K562 (cell line): ENCODE measurements at regions not wholly inside any gene's neighbourhood (a gene's known extent, or its start where the extent isn't known, plus 50 kb on each side); places are given as distances from the start of the nearest gene placed in this dataset.

Experiments used
- ATAC-seq: fragments of 200-7000 bp; cut with Tn5 transposase; 3 replicates; pipeline ENCODE4 v1.9.1; 2020; ENCODE audit warnings: moderate library complexity
- BruUV-seq: library from RNA; stranded (reverse); fragments of 400-500 nt; replicated peaks from 2 replicates; lab custom pipeline; 2021; lab: Mats Ljungman, UMichigan
- CTCF ChIA-PET: fragments of 300-600 bp; formaldehyde crosslinking; extraction: SDS; loops from one replicate; lab custom pipeline; 2021; ENCODE audit warnings: low intra/inter-chr PET ratio; lab: Yijun Ruan, JAX
- POLR2A ChIA-PET: fragments of 300-600, 350-650 bp; sonication (Branson Sonifier 250); formaldehyde crosslinking; extraction: SDS; loops from one replicate; lab custom pipeline; 2021; ENCODE audit warnings: antibody characterized with exemption, inconsistent platforms; lab: Yijun Ruan, JAX
- DNase-seq, 4 experiments: peaks; one replicate each; pipeline versions ENCODE4 v3.0.0 to v3.0.0-alpha.2; 2011 to 2018; ENCODE audit warnings: low spot score in 3 of 4, mixed read lengths in 3 of 4; ENCODE audit errors: extremely low read depth in 1 of 4
- FAIRE-seq: peaks from 2 replicates; lab custom pipeline; 2011; peaks lifted over from hg19 to GRCh38; lab: Jason Lieb, UNC
- H2AFZ ChIP-seq: 2 replicates; pipeline ENCODE4 v1.6.0; 2011; ENCODE audit warnings: low read depth, low read length, control low read depth, inconsistent platforms
- H3K27ac ChIP-seq: fragments of 200-600 bp; 3 replicates; pipeline ENCODE4 v1.8.0; 2011; ENCODE audit warnings: low read depth, mild to moderate bottlenecking, control low read depth, inconsistent platforms, low read length, moderate library complexity, mixed read lengths; ENCODE audit errors: extremely low read depth
- H3K27me3 ChIP-seq, 2 experiments: fragments of 300-600 bp in 1 of 2; 2 replicates in 1 of 2; 3 replicates in 1 of 2; pipeline versions ENCODE4 v1.6.0 to v1.8.0; 2011; ENCODE audit warnings: inconsistent platforms in 2 of 2, low read length in 2 of 2, mild to moderate bottlenecking in 1 of 2, mixed read lengths in 1 of 2, moderate library complexity in 1 of 2; ENCODE audit not compliant: control insufficient read depth in 2 of 2, insufficient read depth in 2 of 2
- H3K36me3 ChIP-seq: fragments of 300-600 bp; 3 replicates; pipeline ENCODE4 v1.8.0; 2011; ENCODE audit warnings: mild to moderate bottlenecking, low read length, inconsistent platforms; ENCODE audit not compliant: control insufficient read depth, insufficient read depth
- H3K4me1 ChIP-seq, 2 experiments: fragments of 200-600 bp in 1 of 2; replicated peaks in 1 of 2; 2 replicates in 1 of 2; 3 replicates in 1 of 2; pipeline versions ENCODE4 v1.5.1 to v1.8.0; 2011; ENCODE audit warnings: inconsistent platforms in 2 of 2, low read length in 2 of 2, mild to moderate bottlenecking in 1 of 2, mixed read lengths in 1 of 2, moderate library complexity in 1 of 2; ENCODE audit not compliant: control insufficient read depth in 2 of 2, insufficient read depth in 2 of 2
- H3K4me2 ChIP-seq: 2 replicates; pipeline ENCODE4 v1.6.1; 2011; ENCODE audit warnings: low read length, control low read depth, inconsistent platforms, mixed read lengths; ENCODE audit not compliant: insufficient read depth
- H3K4me3 ChIP-seq: fragments of 200-600 bp; sonication (generic), shearing (Covaris generic); 2 replicates; pipeline ENCODE4 v1.5.1; 2016; ENCODE audit warnings: control low read depth, inconsistent platforms
- H3K79me2 ChIP-seq: fragments of 200-600 bp; 3 replicates; pipeline ENCODE4 v1.8.0; 2011; ENCODE audit warnings: low read length, inconsistent platforms; ENCODE audit not compliant: control insufficient read depth, insufficient read depth
- H3K9ac ChIP-seq, 2 experiments: 2 replicates each; pipeline versions ENCODE4 v1.6.0 to v1.6.1; 2011; ENCODE audit warnings: low read depth in 2 of 2, low read length in 2 of 2, control low read depth in 1 of 2, inconsistent platforms in 1 of 2, mild to moderate bottlenecking in 1 of 2, mixed read lengths in 1 of 2; ENCODE audit not compliant: insufficient read depth in 1 of 2
- H3K9me1 ChIP-seq: one replicate; pipeline ENCODE4 v1.6.0; 2011; ENCODE audit warnings: inconsistent platforms, mild to moderate bottlenecking, low read length, moderate library complexity; ENCODE audit not compliant: control insufficient read depth, insufficient read depth
- H3K9me3 ChIP-seq: replicated peaks from 2 replicates; pipeline ENCODE4 v1.5.1; 2011; ENCODE audit warnings: low read depth, low read length, inconsistent platforms; ENCODE audit not compliant: control insufficient read depth, insufficient read depth
- H4K20me1 ChIP-seq: replicated peaks from 2 replicates; pipeline ENCODE4 v1.6.1; 2011; ENCODE audit warnings: low read length, inconsistent platforms, mixed read lengths; ENCODE audit not compliant: control insufficient read depth, insufficient read depth
- ARID3B ChIP-seq: fragments of 250-450 bp; sonication (Bioruptor Pico); IDR thresholded peaks from 2 replicates; pipeline ENCODE4 v1.4.0; 2020; ENCODE audit warnings: borderline replicate concordance
- BRCA1 ChIP-seq, 2 experiments: fragments of 450-650 bp in 1 of 2; sonication (generic) in 1 of 2; formaldehyde crosslinking in 1 of 2; IDR thresholded peaks; 2 replicates each; pipeline versions ENCODE4 v1.5.0 to v1.6.1; 2017 to 2020; ENCODE audit warnings: mild to moderate bottlenecking in 1 of 2, missing genetic modification reagents in 1 of 2
- CBX5 ChIP-seq: IDR thresholded peaks from 2 replicates; pipeline ENCODE4 v1.6.1; 2014; ENCODE audit warnings: low read depth, borderline replicate concordance
- CBX8 ChIP-seq: fragments of 200-600 bp; sonication (generic); IDR thresholded peaks from 2 replicates; pipeline ENCODE4 v1.6.1; 2012; ENCODE audit warnings: borderline replicate concordance, mixed run types, low read depth, mild to moderate bottlenecking, moderate library complexity, mixed read lengths, low read length, control low read depth, inconsistent platforms; ENCODE audit not compliant: poor library complexity, severe bottlenecking; ENCODE audit errors: extremely low read depth
- E2F8 ChIP-seq: fragments of 450-650 bp; IDR thresholded peaks from 2 replicates; pipeline ENCODE4 v1.7.1; 2018; ENCODE audit warnings: mild to moderate bottlenecking, low read depth; ENCODE audit not compliant: partially characterized antibody
- GABPB2 ChIP-seq: fragments of 250-450 bp; sonication (Bioruptor Pico); conservative IDR thresholded peaks from 2 replicates; pipeline ENCODE4 v1.5.1; 2021; ENCODE audit warnings: mild to moderate bottlenecking
- MCM5 ChIP-seq: fragments of 450-650 bp; IDR thresholded peaks from 2 replicates; pipeline ENCODE4 v1.6.1; 2016; ENCODE audit warnings: low read depth
- MXD1 ChIP-seq: fragments of 250-450 bp; sonication (Bioruptor Pico); IDR thresholded peaks from 2 replicates; pipeline ENCODE4 v1.8.0; 2021; ENCODE audit warnings: borderline replicate concordance, mild to moderate bottlenecking, moderate library complexity; ENCODE audit not compliant: poor library complexity, severe bottlenecking
- SP2 ChIP-seq: IDR thresholded peaks from 2 replicates; pipeline ENCODE4 v1.6.1; 2011; ENCODE audit warnings: mild to moderate bottlenecking, low read depth, low read length, moderate library complexity; ENCODE audit not compliant: poor library complexity, severe bottlenecking; ENCODE audit errors: extremely low read depth
- STAT5B ChIP-seq: fragments of 250-450 bp; sonication (Bioruptor Pico); IDR thresholded peaks from 2 replicates; pipeline ENCODE4 v1.8.0; 2021; ENCODE audit warnings: mild to moderate bottlenecking, inconsistent platforms
- TAF7 ChIP-seq: fragments of 450-650 bp; IDR thresholded peaks from 2 replicates; pipeline ENCODE4 v1.6.1; 2016; ENCODE audit warnings: missing genetic modification characterization, missing compliant biosample characterization
- ZBTB34 ChIP-seq: fragments of 250-450 bp; sonication (Bioruptor Pico); IDR thresholded peaks from 2 replicates; pipeline ENCODE4 v1.8.0; 2021; ENCODE audit warnings: mild to moderate bottlenecking, moderate library complexity
- ZFX ChIP-seq: sonication (generic); formaldehyde crosslinking; IDR thresholded peaks from 2 replicates; pipeline ENCODE4 v1.8.0; 2022; ENCODE audit warnings: mild to moderate bottlenecking, missing genetic modification reagents, moderate library complexity
- ZKSCAN3 ChIP-seq: fragments of 250-450 bp; sonication (Bioruptor Pico); IDR thresholded peaks from 2 replicates; pipeline ENCODE4 v1.4.0; 2020
- ZNF395 ChIP-seq: fragments of 200-800 bp; sonication (Bioruptor generic); IDR thresholded peaks from 2 replicates; pipeline ENCODE4 v1.6.1; 2017; ENCODE audit warnings: missing genetic modification characterization, missing compliant biosample characterization
- WGBS: fragments of 100-300 bp; shearing (Covaris generic); methylation state at CpG from one replicate; pipeline ENCODE4 v1.1.6; 2016; ENCODE audit warnings: low coverage, mixed read lengths; ENCODE audit not compliant: insufficient coverage; ENCODE audit errors: missing lambda C conversion rate; 5-methylcytosine and 5-hydroxymethylcytosine counted together
- in situ Hi-C: fragments of 300-500 bp; cut with MboI; formaldehyde crosslinking; loops from 4 replicates; pipeline ENCODE4 v1.15.0; 2018; ENCODE audit warnings: inconsistent platforms, mixed read lengths
- intact Hi-C: fragments of 100-400 bp; cut with micrococcal nuclease; formaldehyde crosslinking; loops from 2 replicates; pipeline ENCODE4 v1.14.2; 2022

GRCh38 chr14:78010688-78011087, 159.5 kb upstream of the NRXN3 start:
- no peak overlapping the region for H3K9ac ChIP-seq
- WGBS, result 0% methylated on average over 4 of the region's 4 CpGs
- in situ Hi-C loops, result loop anchor here (25.0 kb wide), 1 partner anchor 577 kb away; no protein-coding TSS in a partner anchor
- ChIA-PET CTCF (no interaction called here), POLR2A (no interaction called here)
- no peaks in the 10 kb centered on the region for H3K36me3 ChIP-seq
- H4K20me1 ChIP-seq, result no peaks in the 10 kb centered on the region
- no peak for ATAC-seq
- no peak overlapping the region for H2AFZ ChIP-seq
- peaks cover 0 to 4% of the 10 kb centered on the region in 2 experiments; a peak in 1 of 5 replicates for H3K4me1 ChIP-seq
- FAIRE-seq, result no peak
- no TSS peak for BruUV-seq
- no peak overlapping the region for H3K4me3 ChIP-seq
- intact Hi-C loops, result no loop called here
- no peaks in the 10 kb centered on the region for H3K9me3 ChIP-seq
- H3K79me2 ChIP-seq, result no peaks in the 10 kb centered on the region
- no peak overlapping the region for H3K4me2 ChIP-seq
- no peaks in the 10 kb centered on the region for H3K27me3 ChIP-seq
- no peaks in the 10 kb centered on the region for H3K9me1 ChIP-seq
- DNase-seq, result no peak
- no peak overlapping the region for H3K27ac ChIP-seq
- no peak for TF ChIP-seq BRCA1 (IDR thresholded peaks at IDR 0.05)
- TF ChIP-seq BRCA1 (CRISPR knock-in tag; IDR thresholded peaks at IDR 0.05), result no peak
- no peak for TF ChIP-seq MXD1 (CRISPR knock-in tag)
- no peak for TF ChIP-seq GABPB2 (CRISPR knock-in tag)
- no peak for TF ChIP-seq ZNF395
- no peak for TF ChIP-seq ARID3B (CRISPR knock-in tag)
- TF ChIP-seq STAT5B (CRISPR knock-in tag), result no peak
- TF ChIP-seq MCM5, result no peak
- no peak for TF ChIP-seq ZKSCAN3 (CRISPR knock-in tag)
- TF ChIP-seq ZBTB34, result no peak
- no peak for TF ChIP-seq E2F8
- TF ChIP-seq CBX8, result no peak
- TF ChIP-seq TAF7 (tag), result no peak
- no peak for TF ChIP-seq ZFX (CRISPR knock-in tag)
- no peak for TF ChIP-seq CBX5
- TF ChIP-seq SP2, result no peak
